Glutamatergic neuron (in vitro differentiated cells): ENCODE measurements at regions not wholly inside any gene's neighbourhood (a gene's known extent, or its start where the extent isn't known, plus 50 kb on each side); places are given as distances from the start of the nearest gene placed in this dataset.
"Not testable (repeated sequence)": the region's sequence is repeated elsewhere in the genome, so short reads cannot be mapped to it uniquely, and the experiment has no call there.

Experiments
- DNase-seq: peaks from one replicate; pipeline ENCODE4 v3.0.0; 2022
- H3K27ac Mint-ChIP-seq: one replicate; pipeline ENCODE4 v1.8.0; 2020; ENCODE audit warnings: mild to moderate bottlenecking, mixed read lengths, inconsistent platforms; ENCODE audit not compliant: unreplicated experiment
- H3K27me3 Mint-ChIP-seq: one replicate; pipeline ENCODE4 v1.8.0; 2020; ENCODE audit warnings: mild to moderate bottlenecking, moderate library complexity, mixed read lengths, inconsistent platforms; ENCODE audit not compliant: unreplicated experiment
- H3K36me3 Mint-ChIP-seq: one replicate; pipeline ENCODE4 v1.8.0; 2020; ENCODE audit warnings: mild to moderate bottlenecking, mixed read lengths, inconsistent platforms; ENCODE audit not compliant: unreplicated experiment
- H3K4me1 Mint-ChIP-seq: one replicate; pipeline ENCODE4 v1.8.0; 2020; ENCODE audit warnings: mild to moderate bottlenecking, low read depth, mixed read lengths, inconsistent platforms; ENCODE audit not compliant: unreplicated experiment
- H3K4me3 Mint-ChIP-seq: one replicate; pipeline ENCODE4 v1.8.0; 2020; ENCODE audit warnings: mild to moderate bottlenecking, mixed read lengths, inconsistent platforms; ENCODE audit not compliant: unreplicated experiment
- H3K9me3 Mint-ChIP-seq: one replicate; pipeline ENCODE4 v1.8.0; 2020; ENCODE audit warnings: mild to moderate bottlenecking, moderate library complexity, mixed read lengths, inconsistent platforms; ENCODE audit not compliant: unreplicated experiment
- TF ChIP-seq, protein P1 (sequence below): fragments of 200-600 bp; sonication (generic); IDR thresholded peaks from one replicate; pipeline ENCODE4 v1.5.0; 2021; ENCODE audit not compliant: partially characterized antibody, unreplicated experiment

DNA sequence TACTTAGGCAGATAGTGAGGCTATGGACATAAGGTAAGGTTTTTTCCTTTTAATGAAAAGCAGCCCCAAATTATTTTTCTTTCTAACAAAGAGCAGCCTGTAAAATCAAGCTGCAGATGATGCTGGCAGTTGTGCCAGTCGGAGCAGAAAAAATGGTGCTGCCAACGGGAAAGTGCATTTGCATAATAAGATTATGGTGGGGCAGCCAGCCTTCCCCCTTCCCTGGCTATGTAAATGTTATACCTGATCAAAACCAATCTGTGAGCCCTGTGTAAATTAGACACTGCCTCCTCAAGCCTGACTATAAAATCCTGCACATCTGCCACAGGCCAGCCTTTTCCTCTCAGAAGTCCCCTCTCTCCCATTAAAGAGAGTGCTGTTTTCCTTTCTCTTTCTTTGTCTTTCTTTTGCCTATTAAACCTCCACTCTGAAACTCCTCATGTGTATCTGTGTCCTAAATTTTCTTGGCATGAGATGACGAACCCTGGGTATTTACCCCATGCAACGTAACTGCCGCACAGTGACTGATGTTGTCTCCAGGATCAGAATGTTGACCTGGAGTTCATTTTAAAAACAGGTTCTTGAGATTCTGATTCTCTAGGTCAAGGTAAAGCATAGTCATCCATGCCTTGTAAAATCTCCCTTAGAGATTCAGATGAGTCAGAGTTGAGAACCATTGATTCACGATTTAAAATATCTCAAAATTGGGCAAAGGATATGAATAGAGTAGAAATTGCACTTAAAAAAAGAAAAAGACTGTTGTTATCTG, 167.3 kb upstream of the C1GALT1 start:
- Mint-ChIP-seq H3K9me3 (no peaks in the 10 kb centered on the region), H3K27ac (no peak overlapping the region), H3K4me1 (no peaks in the 10 kb centered on the region), H3K4me3 (no peak overlapping the region), H3K27me3 (no peaks in the 10 kb centered on the region), H3K36me3 (peaks cover 9% of the 10 kb centered on the region)
- TF ChIP-seq, protein P1, sequence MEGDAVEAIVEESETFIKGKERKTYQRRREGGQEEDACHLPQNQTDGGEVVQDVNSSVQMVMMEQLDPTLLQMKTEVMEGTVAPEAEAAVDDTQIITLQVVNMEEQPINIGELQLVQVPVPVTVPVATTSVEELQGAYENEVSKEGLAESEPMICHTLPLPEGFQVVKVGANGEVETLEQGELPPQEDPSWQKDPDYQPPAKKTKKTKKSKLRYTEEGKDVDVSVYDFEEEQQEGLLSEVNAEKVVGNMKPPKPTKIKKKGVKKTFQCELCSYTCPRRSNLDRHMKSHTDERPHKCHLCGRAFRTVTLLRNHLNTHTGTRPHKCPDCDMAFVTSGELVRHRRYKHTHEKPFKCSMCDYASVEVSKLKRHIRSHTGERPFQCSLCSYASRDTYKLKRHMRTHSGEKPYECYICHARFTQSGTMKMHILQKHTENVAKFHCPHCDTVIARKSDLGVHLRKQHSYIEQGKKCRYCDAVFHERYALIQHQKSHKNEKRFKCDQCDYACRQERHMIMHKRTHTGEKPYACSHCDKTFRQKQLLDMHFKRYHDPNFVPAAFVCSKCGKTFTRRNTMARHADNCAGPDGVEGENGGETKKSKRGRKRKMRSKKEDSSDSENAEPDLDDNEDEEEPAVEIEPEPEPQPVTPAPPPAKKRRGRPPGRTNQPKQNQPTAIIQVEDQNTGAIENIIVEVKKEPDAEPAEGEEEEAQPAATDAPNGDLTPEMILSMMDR, result no peak
- no peak for DNase-seq

DNA sequence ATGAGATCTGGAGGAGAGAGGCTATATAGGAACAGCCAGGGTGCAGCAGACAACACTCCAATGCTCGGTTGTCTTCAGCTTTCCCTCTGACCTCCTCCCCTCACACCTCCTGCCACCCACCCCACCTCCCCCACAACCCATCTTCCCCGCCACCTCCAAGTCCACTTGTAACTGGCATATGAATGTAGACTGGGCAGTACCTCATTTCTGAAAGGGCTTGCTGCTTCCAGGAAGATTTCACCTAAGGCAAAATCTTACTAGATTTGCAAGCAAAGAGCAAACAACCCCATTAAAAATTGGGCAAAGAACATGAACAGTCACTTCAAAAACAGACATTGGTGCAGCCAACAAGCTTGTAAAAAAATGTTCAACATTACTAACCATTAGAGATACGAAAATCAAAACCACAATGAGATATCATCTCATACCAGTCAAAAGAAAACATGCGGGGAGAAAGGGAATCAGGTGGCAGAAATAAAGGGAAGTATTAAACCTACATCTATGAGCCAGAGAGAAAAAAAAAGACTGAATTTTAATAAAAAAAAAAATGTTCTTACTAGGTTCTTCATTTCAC, 164.6 kb upstream of the C1GALT1 start:
- no peak for DNase-seq
- no peaks in the 10 kb centered on the region for H3K9me3 Mint-ChIP-seq
- H3K36me3 Mint-ChIP-seq, result no peaks in the 10 kb centered on the region
- TF ChIP-seq, protein P1, result no peak
- H3K4me1 Mint-ChIP-seq, result no peaks in the 10 kb centered on the region
- no peak overlapping the region for H3K27ac Mint-ChIP-seq
- no peak overlapping the region for H3K4me3 Mint-ChIP-seq
- H3K27me3 Mint-ChIP-seq, result no peaks in the 10 kb centered on the region

DNA sequence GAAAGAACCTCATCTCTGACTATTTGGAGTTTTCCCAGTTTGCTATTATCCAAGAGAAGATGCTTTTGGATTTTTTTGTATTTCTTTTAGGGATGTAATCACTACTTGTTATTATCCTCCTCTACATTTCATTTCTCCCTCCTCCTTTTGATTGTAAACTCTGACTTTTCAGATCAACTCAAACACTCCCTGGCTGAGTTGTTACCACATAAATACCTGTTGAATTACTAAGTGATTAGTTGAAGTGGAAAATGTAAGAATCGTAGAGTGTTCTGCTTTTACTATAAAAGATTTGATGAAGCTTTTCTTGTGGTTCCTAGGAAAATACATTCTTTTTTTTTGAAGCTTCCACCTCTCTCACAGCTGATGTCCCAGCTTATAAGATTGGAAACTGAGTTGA, 164.1 kb upstream of the C1GALT1 start:
- no peaks in the 10 kb centered on the region for H3K36me3 Mint-ChIP-seq
- TF ChIP-seq, protein P1, result no peak
- DNase-seq, result no peak
- H3K9me3 Mint-ChIP-seq, result no peaks in the 10 kb centered on the region
- H3K4me1 Mint-ChIP-seq, result no peaks in the 10 kb centered on the region
- no peaks in the 10 kb centered on the region for H3K27me3 Mint-ChIP-seq
- no peak overlapping the region for H3K4me3 Mint-ChIP-seq
- H3K27ac Mint-ChIP-seq, result no peak overlapping the region

DNA sequence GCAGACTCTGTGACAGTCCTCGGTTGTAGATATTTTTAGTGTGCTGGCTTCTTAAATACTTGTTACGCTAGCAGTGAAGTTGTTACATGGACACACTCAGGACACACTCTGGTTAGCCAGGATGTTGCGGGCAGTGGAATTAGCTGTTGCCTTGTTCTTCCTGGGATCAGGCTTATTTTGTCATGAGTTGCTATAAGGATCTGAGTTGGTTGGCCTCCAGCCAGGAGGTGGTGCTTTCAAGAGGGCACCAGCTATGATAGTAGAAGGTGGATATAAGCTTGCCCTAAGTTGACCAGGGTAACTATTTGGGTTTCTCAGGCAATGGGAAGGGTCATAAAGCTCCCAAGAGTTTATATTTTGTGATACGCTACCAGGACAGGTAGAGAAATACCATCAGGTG, 150.1 kb upstream of the C1GALT1 start:
- no peaks in the 10 kb centered on the region for H3K4me1 Mint-ChIP-seq
- no peak overlapping the region for H3K4me3 Mint-ChIP-seq
- DNase-seq, result no peak
- TF ChIP-seq, protein P1, result no peak
- no peaks in the 10 kb centered on the region for H3K9me3 Mint-ChIP-seq
- no peaks in the 10 kb centered on the region for H3K36me3 Mint-ChIP-seq
- no peaks in the 10 kb centered on the region for H3K27me3 Mint-ChIP-seq
- H3K27ac Mint-ChIP-seq, result no peak overlapping the region

DNA sequence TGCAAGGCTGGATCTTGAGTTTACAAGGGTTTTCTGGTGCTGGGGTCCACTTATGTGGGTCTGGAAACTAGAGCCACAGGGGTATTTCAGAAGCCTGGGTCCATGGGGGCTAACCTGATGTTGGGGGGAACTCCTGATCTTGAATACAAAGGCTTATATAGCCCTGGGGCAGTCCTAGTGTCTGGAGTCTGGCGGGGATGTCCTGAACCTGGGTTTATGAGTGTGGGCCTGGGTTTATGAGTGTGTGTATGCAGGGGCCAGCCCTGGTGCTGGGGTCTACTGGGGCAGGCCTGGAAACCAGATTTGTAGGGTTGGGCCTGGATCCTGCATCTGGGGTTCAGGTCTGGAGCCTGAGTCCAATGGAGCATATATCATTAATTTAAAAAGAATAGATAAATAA, 146.5 kb upstream of the C1GALT1 start:
- Mint-ChIP-seq H3K4me3 (no peak overlapping the region), H3K9me3 (no peaks in the 10 kb centered on the region), H3K27ac (no peak overlapping the region), H3K27me3 (no peaks in the 10 kb centered on the region), H3K36me3 (no peaks in the 10 kb centered on the region), H3K4me1 (no peaks in the 10 kb centered on the region)
- TF ChIP-seq, protein P1, result no peak
- DNase-seq, result no peak

DNA sequence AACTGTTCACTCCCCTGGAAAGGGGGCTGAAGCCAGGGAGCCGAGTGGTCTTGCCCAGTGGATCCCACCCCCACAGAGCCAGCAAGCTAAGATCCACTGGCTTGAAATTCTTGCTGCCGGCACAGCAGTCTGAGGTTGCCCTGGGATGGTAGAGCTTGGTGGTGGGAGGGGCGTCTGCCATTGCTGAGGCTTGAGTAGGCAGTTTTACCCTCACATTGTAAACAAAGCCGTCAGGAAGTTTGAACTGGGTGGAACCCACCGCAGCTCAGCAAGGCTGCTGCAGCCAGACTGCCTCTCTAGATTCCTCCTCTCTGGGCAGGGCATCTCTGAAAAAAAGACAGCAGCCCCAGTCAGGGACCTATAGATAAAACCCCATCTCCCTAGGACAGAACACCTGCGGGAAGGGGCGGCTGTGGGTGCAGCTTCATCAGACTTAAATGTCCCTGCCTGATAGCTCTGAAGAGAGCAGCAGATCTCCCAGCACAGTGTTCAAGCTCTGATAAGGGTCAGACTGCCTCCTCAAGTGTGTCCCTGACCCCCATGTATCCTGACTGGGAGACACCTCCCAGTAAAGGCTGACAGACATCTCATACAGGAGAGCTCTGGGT, 140.0 kb upstream of the C1GALT1 start:
- H3K27me3 Mint-ChIP-seq, H3K4me3 Mint-ChIP-seq, H3K9me3 Mint-ChIP-seq, H3K27ac Mint-ChIP-seq, DNase-seq, H3K4me1 Mint-ChIP-seq, H3K36me3 Mint-ChIP-seq: not testable (repeated sequence)
